ENCODE measurements at regions not wholly inside any gene's neighbourhood (a gene's known extent, or its start where the extent isn't known, plus 50 kb on each side); places are given as distances from the start of the nearest gene placed in this dataset.
A peak's percentile ranks its signal among the peaks of the same experiment; 100 is the strongest.
"Not testable (repeated sequence)": the region's sequence is repeated elsewhere in the genome, so short reads cannot be mapped to it uniquely, and the experiment has no call there.

GRCh38 chr11:60592601-60593000 is 77.4 kb downstream of the MS4A13 start:
- DNase-seq (ENCODE audit: low spot score), result no peak

DNA sequence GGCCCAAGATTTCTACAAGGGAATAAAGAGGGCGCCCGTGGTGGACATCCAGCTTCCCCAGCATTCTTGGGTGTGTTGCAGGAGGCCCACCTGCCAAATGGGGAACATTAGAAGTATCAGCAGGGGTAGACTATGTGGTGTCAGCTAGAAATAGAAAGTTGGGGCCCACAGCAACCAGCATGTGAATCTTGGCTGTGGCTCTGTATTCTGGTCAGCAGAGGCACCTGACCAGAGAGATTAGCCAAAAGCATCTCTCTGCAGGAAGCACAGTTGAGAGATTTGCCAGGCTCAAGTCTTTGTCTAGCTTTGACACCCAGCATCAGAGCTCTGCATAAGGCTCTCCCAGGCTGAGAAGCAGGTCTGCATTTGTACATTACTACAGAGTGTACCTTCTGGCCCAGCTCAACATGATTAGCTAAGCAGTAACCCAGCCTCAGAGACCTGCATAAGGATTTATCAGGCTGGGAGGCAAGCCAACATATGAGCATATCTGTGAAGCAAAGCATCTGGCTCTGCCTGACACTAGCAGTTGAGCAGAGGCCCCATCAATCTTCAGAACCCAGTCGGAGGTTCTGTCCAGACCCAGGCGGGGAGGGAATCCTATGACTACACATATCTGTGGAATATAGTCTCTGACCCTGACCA is 79.9 kb downstream of the MS4A13 start:
- peak; percentile 15 for DNase-seq (ENCODE audit: low spot score)

GRCh38 chr11:60607483-60607882 is 91.9 kb upstream of the MS4A8 start:
- DNase-seq (ENCODE audit: low spot score), result no peak

DNA sequence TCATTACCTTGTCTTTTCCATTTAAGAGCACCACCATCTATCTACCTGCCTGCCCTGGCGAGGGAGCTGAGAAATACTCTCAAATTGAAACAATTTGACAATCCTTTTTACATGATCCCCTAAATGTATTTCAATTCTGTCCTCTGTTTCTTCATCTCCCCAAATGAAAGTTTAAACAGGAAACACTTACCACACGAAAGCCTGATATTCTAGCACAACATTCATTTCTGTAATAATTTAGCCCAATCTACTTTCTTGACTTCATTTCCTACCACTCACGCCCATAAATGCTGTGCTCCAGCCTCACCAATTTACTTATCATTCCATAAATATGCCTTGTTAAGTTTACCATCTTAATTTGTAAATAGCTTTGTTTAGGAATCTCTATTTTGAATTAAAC is 89.8 kb upstream of the MS4A8 start:
- DNase-seq (ENCODE audit: low spot score), result no peak

DNA sequence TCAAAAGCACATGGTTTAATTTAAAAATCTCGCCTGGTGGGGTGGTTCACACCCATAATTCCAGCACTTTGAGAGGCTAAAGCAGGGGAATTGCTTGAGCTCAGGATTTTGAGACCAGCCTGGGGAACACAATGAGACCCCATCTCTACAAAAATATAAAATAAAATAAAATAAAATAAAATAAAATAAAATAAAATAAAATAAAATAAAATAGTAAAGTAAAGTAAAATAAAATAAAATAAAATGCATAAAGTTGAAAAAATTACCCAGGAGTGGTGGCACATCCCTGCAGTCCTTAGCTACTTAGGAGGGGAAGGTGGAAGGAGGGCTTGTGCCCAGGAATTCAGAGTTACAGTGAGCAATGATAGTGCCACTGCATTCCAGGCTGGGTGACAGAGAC is 88.7 kb upstream of the MS4A8 start:
- DNase-seq (ENCODE audit: low spot score), result no peak

GRCh38 chr11:60615497-60615896 is 83.9 kb upstream of the MS4A8 start:
- DNase-seq (ENCODE audit: low spot score), result no peak

GRCh38 chr11:60621940-60622339 is 77.5 kb upstream of the MS4A8 start:
- DNase-seq (ENCODE audit: low spot score), result not testable (repeated sequence)

DNA sequence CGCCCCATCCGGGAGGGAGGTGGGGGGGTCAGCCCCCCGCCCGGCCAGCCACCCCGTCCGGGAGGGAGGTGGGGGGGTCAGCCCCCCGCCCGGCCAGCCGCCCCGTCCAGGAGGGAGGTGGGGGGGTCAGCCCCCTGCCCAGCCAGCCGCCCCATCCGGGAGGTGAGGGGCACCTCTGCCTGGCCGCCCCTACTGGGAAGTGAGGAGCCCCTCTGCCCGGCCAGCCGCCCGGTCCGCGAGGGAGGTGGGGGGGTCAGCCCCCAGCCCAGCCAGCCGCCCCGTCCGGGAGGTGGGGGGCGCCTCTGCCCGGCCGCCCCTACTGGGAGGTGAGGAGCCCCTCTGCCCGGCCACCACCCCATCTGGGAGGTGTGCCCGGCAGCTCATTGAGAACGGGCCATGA is 76.6 kb upstream of the MS4A8 start:
- not testable (repeated sequence) for DNase-seq (ENCODE audit: low spot score)

GRCh38 chr11:60625262-60625661 is 74.2 kb upstream of the MS4A8 start:
- no peak for DNase-seq (ENCODE audit: low spot score)

DNA sequence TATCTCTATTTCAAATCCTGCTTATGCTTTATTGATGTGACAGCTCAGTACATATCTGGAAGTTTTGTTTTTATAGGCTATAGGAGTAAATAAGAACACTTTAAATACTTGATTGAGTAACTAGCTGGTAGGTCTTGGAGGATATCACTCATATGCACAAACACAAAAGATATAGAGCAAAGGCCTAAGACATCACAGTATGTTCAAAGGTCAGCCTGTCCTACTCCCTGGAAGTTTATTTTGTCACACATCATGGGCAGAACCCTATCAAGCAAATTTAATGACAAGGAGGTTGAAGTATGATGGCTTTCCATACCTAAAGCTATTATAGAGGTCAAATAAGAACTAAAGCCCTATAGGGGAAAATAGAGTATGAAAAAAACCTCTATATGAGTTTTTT is 70.0 kb upstream of the MS4A8 start:
- DNase-seq (ENCODE audit: low spot score), result no peak

DNA sequence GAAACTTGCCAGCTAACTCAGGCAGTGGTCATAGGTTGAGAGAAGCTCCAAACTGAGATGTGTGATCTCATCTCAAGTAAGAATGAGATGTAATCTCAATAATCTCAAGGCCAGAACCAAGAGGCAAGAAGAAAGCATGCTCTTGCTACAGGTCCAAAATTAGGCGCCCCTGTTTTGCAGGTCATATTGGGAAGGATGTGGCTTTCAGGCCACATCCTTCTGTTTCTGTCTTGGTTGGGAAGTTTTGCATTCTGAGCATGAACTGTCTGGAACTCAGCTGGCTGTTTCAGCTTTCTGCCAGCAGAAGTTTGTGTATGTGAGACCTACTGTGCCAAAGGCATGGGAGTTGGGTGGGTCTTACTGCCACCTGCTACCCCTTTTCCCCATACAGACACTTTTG is 67.5 kb upstream of the MS4A8 start:
- no peak for DNase-seq (ENCODE audit: low spot score)

- DNase-seq (ENCODE audit: low spot score), result no peak
These were observed 65.8 kb upstream of the MS4A8 start for GRCh38 chr11:60633645-60634044.

GRCh38 chr11:60634126-60634525 is 65.3 kb upstream of the MS4A8 start:
- DNase-seq (ENCODE audit: low spot score), result no peak

DNA sequence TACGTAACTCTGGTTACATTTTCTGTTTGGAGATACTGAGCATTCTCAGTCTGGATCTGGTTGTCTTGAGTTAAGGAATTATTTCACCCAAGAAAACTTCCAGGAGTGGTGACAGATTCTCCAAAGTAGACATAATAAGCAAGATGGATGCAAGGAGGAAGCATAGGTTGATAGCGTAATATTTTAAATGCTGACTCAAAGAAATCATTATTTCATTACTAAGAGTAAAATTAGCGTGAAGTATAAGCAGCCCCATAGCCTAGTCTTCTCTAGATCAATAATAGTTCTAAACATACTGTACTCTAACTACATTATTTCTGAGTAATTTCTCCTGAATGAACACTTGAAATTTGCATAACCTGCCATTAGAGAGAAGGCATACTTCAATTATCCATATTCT is 57.5 kb upstream of the MS4A8 start:
- no peak for DNase-seq (ENCODE audit: low spot score)

DNA sequence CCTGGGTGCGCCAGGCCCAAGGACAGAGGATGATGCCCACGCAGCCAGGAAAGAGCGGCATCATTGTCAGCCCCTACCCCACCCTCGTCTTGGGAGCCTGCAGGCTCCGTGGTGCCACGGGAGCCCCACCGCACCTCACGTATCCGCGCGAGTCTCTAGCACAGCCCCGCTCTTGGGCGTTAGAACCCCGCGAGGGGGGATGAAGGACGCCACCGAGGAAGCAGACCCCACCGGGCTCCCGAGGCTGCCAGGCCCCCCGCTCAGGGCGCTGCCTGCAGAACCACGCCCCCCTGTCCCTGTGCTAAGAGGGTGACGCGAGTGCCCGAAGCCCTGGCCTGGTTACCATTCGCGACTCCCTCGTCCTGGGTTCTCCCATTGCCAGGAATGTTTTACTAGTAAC is 52.3 kb upstream of the MS4A8 start:
- DNase-seq (ENCODE audit: low spot score), result no peak
